HL-60 (cell line): ENCODE measurements at regions not wholly inside any gene's neighbourhood (a gene's known extent, or its start where the extent isn't known, plus 50 kb on each side); places are given as distances from the start of the nearest gene placed in this dataset.

ENCODE experiments used
- DNase-seq, 2 experiments: peaks; one replicate each; pipeline ENCODE4 v3.0.0-alpha.2; 2010 to 2020; ENCODE audit warnings: low read depth in 1 of 2, low spot score in 1 of 2
- H3K27ac ChIP-seq: fragments of 250-450 bp; sonication (Bioruptor Pico); replicated peaks from 2 replicates; pipeline ENCODE4 v1.5.1; 2020; ENCODE audit warnings: mild to moderate bottlenecking, moderate library complexity
- H3K27me3 ChIP-seq: fragments of 250-450 bp; sonication (Bioruptor Pico); 2 replicates; pipeline ENCODE4 v1.5.1; 2021; ENCODE audit warnings: mild to moderate bottlenecking, moderate library complexity; ENCODE audit not compliant: insufficient read depth, poor library complexity, severe bottlenecking
- H3K4me3 ChIP-seq: replicated peaks from 2 replicates; pipeline ENCODE4 v1.5.1; 2011; ENCODE audit warnings: mild to moderate bottlenecking, control low read depth, low read length; ENCODE audit not compliant: insufficient read depth
- CTCF ChIP-seq: IDR thresholded peaks from one replicate; pipeline ENCODE4 v1.5.1; 2011; ENCODE audit warnings: low read length, control low read depth, inconsistent platforms; ENCODE audit not compliant: insufficient read depth
- GABPA ChIP-seq: IDR thresholded peaks from 2 replicates; pipeline ENCODE4 v1.6.1; 2012; ENCODE audit warnings: low read depth
- POLR2AphosphoS5 ChIP-seq: IDR thresholded peaks from 2 replicates; pipeline ENCODE4 v1.6.1; 2012; ENCODE audit warnings: low read depth
- REST ChIP-seq: IDR thresholded peaks from 2 replicates; pipeline ENCODE4 v1.6.1; 2012; ENCODE audit warnings: low read depth; ENCODE audit not compliant: insufficient replicate concordance
- SPI1 ChIP-seq: IDR thresholded peaks from 2 replicates; pipeline ENCODE4 v1.6.1; 2012; ENCODE audit warnings: low read depth, mild to moderate bottlenecking, borderline replicate concordance

- Histone ChIP-seq H3K27me3 (no peaks in the 10 kb centered on the region), H3K4me3 (no peak overlapping the region), H3K27ac (no peak overlapping the region)
- no peak for DNase-seq
- no peak for TF ChIP-seq SPI1
- TF ChIP-seq POLR2AphosphoS5 = no peak
- no peak for TF ChIP-seq REST
- TF ChIP-seq GABPA = no peak
- no peak for TF ChIP-seq CTCF
Observed at GRCh38 chr3:115361806-115362205, 214.7 kb upstream of the ZBTB20 start.

GRCh38 chr3:115363071-115363470 is 216.0 kb upstream of the ZBTB20 start:
- no peak for TF ChIP-seq SPI1
- TF ChIP-seq REST = no peak
- TF ChIP-seq CTCF = no peak
- TF ChIP-seq GABPA = no peak
- no peak for TF ChIP-seq POLR2AphosphoS5
- no peak for DNase-seq
- Histone ChIP-seq H3K27me3 (no peaks in the 10 kb centered on the region), H3K4me3 (no peak overlapping the region), H3K27ac (no peak overlapping the region)

- no peak for TF ChIP-seq REST
- TF ChIP-seq CTCF = no peak
- TF ChIP-seq GABPA = no peak
- no peak for TF ChIP-seq SPI1
- TF ChIP-seq POLR2AphosphoS5 = no peak
- no peak for DNase-seq
- Histone ChIP-seq H3K27me3 (no peaks in the 10 kb centered on the region), H3K27ac (no peak overlapping the region), H3K4me3 (no peak overlapping the region)
Observed at GRCh38 chr3:115369021-115369420, 221.9 kb upstream of the ZBTB20 start.
